NCI-H1105 (cell line): ENCODE measurements at regions not wholly inside any gene's neighbourhood (a gene's known extent, or its start where the extent isn't known, plus 50 kb on each side); places are given as distances from the start of the nearest gene placed in this dataset.
"Not testable (repeated sequence)": the region's sequence is repeated elsewhere in the genome, so short reads cannot be mapped to it uniquely, and the experiment has no call there.

Experiments used
- DNase-seq: peaks from one replicate; lab custom pipeline; 2025; lab: John Stamatoyannopoulos, UW

- no peak for DNase-seq
These were observed 145.3 kb downstream of the ALX1 start for GRCh38 chr12:85425349-85425612.

GRCh38 chr12:85425926-85426325 lies 145.9 kb downstream of the ALX1 start:
- DNase-seq = no peak

GRCh38 chr12:85433148-85433547 lies 153.1 kb downstream of the ALX1 start:
- not testable (repeated sequence) for DNase-seq

GRCh38 chr12:85440271-85440670 lies 160.3 kb downstream of the ALX1 start:
- DNase-seq = no peak

- no peak for DNase-seq
These were observed 161.0 kb downstream of the ALX1 start for GRCh38 chr12:85441025-85441424.

GRCh38 chr12:85441741-85442140 lies 161.7 kb downstream of the ALX1 start:
- DNase-seq = no peak

GRCh38 chr12:85445060-85445938 lies 165.3 kb downstream of the ALX1 start:
- DNase-seq = no peak

- no peak for DNase-seq
These were observed 168.0 kb downstream of the ALX1 start for GRCh38 chr12:85448031-85448430.

GRCh38 chr12:85448548-85449139 lies 168.6 kb downstream of the ALX1 start:
- peak; percentile 6 for DNase-seq

GRCh38 chr12:85457016-85457415 lies 177.0 kb downstream of the ALX1 start:
- DNase-seq = no peak

- no peak for DNase-seq
These were observed 181.1 kb downstream of the ALX1 start for GRCh38 chr12:85461127-85461526.

- no peak for DNase-seq
These were observed 182.9 kb downstream of the ALX1 start for GRCh38 chr12:85462888-85463287.

- DNase-seq = no peak
These were observed 186.9 kb downstream of the ALX1 start for GRCh38 chr12:85466890-85467289.

- DNase-seq = peak; percentile 22
These were observed 188.5 kb downstream of the ALX1 start for GRCh38 chr12:85468356-85469157.

- DNase-seq = not testable (repeated sequence)
These were observed 189.4 kb downstream of the ALX1 start for GRCh38 chr12:85469158-85470086.

GRCh38 chr12:85475277-85475676 lies 195.3 kb downstream of the ALX1 start:
- not testable (repeated sequence) for DNase-seq

- DNase-seq = no peak
These were observed 196.7 kb downstream of the ALX1 start for GRCh38 chr12:85476756-85477155.

GRCh38 chr12:85484387-85484786 lies 204.4 kb downstream of the ALX1 start:
- no peak for DNase-seq

- DNase-seq = peak; percentile 26
These were observed 209.2 kb downstream of the ALX1 start for GRCh38 chr12:85489194-85489593.

GRCh38 chr12:85504164-85504563 lies 224.1 kb downstream of the ALX1 start:
- no peak for DNase-seq

GRCh38 chr12:85504624-85505023 lies 224.6 kb downstream of the ALX1 start:
- no peak for DNase-seq

GRCh38 chr12:85507456-85507855 lies 227.4 kb downstream of the ALX1 start:
- no peak for DNase-seq
